ENCODE measurements at regions not wholly inside any gene's neighbourhood (a gene's known extent, or its start where the extent isn't known, plus 50 kb on each side); places are given as distances from the start of the nearest gene placed in this dataset.

DNA sequence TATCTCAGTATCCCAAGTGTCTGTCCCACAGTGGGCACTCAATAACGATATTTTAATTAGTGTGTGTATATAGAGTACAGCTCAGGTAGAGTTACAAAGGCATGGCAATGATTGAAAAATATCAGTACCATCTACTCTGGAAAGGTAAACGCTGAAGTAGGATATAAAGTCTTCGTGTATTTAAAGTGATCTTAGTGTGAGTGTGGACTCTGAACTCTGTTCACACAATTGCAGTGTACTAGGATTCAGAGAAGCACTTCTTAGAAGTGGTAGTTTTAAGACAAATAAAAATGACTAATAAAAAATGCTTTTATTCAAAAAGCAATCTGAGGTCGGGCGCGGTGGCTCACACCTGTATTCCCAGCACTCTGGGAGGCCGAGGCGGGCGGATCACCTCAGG is 62.9 kb upstream of the RAP2B start:
- no peak for FAIRE-seq
- Histone ChIP-seq H3K4me3 (replicated peaks in 1 of 3; ENCODE audit: insufficient read depth in 1 of 3, low read depth in 1 of 3, low read length in 3 of 3) (no peak overlapping the region), H4K20me1 (replicated peaks; ENCODE audit: control insufficient read depth, extremely low read depth, insufficient read depth, low read length) (no peaks in the 10 kb centered on the region), H3K4me2 (ENCODE audit: insufficient read depth, low read length) (no peak overlapping the region), H3K9ac (replicated peaks; ENCODE audit: extremely low read depth, insufficient read depth, low read length) (no peak overlapping the region), H3K79me2 (ENCODE audit: control insufficient read depth, insufficient read depth, low read length) (no peaks in the 10 kb centered on the region), H3K9me1 (replicated peaks; ENCODE audit: control insufficient read depth, extremely low read depth, insufficient read depth, low read length) (no peaks in the 10 kb centered on the region), H2AFZ (ENCODE audit: low read depth, low read length) (no peak overlapping the region), H3K27me3 (ENCODE audit: control insufficient read depth in 2 of 2, insufficient read depth in 2 of 2, low read length in 2 of 2) (no peaks in the 10 kb centered on the region), H3K27ac (ENCODE audit: insufficient read depth, low read depth, low read length) (no peak overlapping the region), H3K4me1 (ENCODE audit: control insufficient read depth, extremely low read depth, insufficient read depth, low read length) (peaks cover 7% of the 10 kb centered on the region), H3K36me3 (ENCODE audit: control insufficient read depth in 2 of 2, extremely low read depth in 1 of 2, insufficient read depth in 2 of 2, low read length in 2 of 2) (no peaks in the 10 kb centered on the region), H3K9me3 (replicated peaks; ENCODE audit: control insufficient read depth, insufficient read depth, low read length) (no peaks in the 10 kb centered on the region)
- ChIA-PET CTCF (interaction anchor here (1.5 kb wide), 1 partner anchor 13 kb away, joined by 3 read pairs; no protein-coding TSS in a partner anchor), POLR2A (no interaction called here)
- no TSS peak for BruUV-seq (replicated peaks)
- no peak for TF ChIP-seq CTCF (IDR thresholded peaks at IDR 0.05; ENCODE audit: extremely low read depth in 1 of 2, insufficient read depth in 1 of 2, low read depth in 1 of 2, low read length in 2 of 2)
- TF ChIP-seq JUN (IDR thresholded peaks at IDR 0.05; ENCODE audit: borderline replicate concordance, insufficient read depth, insufficient read length, low read depth) = no peak
- no peak for TF ChIP-seq POLR2A (IDR thresholded peaks at IDR 0.05; ENCODE audit: low read depth, low read length)
- no peak for TF ChIP-seq MAX (IDR thresholded peaks at IDR 0.05; ENCODE audit: insufficient read depth, insufficient read length)
- no peak for TF ChIP-seq POLR2AphosphoS5 (IDR thresholded peaks at IDR 0.05; ENCODE audit: insufficient read depth, low read depth, low read length)
- no peak for TF ChIP-seq MYC (IDR thresholded peaks at IDR 0.05; ENCODE audit: low read depth, low read length)
- no peak for TF ChIP-seq EZH2 (IDR thresholded peaks at IDR 0.05; ENCODE audit: borderline replicate concordance, low read depth, low read length, severe bottlenecking)
- no peak for TF ChIP-seq FOS (IDR thresholded peaks at IDR 0.05; ENCODE audit: borderline replicate concordance, insufficient read depth, low read length)
- dilution Hi-C loops (cut with MboI; ENCODE audit: extremely low pct_ligation_motif_present, low sequenced_read_pairs) (no loop called here), intact Hi-C loops (cut with micrococcal nuclease) (no loop called here)
- DNase-seq (ENCODE audit: low read depth, low spot score) = no peak
